ENCODE measurements at regions not wholly inside any gene's neighbourhood (a gene's known extent, or its start where the extent isn't known, plus 50 kb on each side); places are given as distances from the start of the nearest gene placed in this dataset.
A peak's percentile ranks its signal among the peaks of the same experiment; 100 is the strongest.
"Not testable (repeated sequence)": the region's sequence is repeated elsewhere in the genome, so short reads cannot be mapped to it uniquely, and the experiment has no call there.

- DNase-seq = no peak
Measured at GRCh38 chr15:70576696-70577095, 186.7 kb downstream of the UACA start.

- DNase-seq = no peak
Measured at GRCh38 chr15:70576276-70576675, 187.1 kb downstream of the UACA start.

- DNase-seq = no peak
Measured at GRCh38 chr15:70575231-70576226, 187.8 kb downstream of the UACA start.

GRCh38 chr15:70574325-70574724, 189.0 kb downstream of the UACA start:
- DNase-seq = not testable (repeated sequence)

DNA sequence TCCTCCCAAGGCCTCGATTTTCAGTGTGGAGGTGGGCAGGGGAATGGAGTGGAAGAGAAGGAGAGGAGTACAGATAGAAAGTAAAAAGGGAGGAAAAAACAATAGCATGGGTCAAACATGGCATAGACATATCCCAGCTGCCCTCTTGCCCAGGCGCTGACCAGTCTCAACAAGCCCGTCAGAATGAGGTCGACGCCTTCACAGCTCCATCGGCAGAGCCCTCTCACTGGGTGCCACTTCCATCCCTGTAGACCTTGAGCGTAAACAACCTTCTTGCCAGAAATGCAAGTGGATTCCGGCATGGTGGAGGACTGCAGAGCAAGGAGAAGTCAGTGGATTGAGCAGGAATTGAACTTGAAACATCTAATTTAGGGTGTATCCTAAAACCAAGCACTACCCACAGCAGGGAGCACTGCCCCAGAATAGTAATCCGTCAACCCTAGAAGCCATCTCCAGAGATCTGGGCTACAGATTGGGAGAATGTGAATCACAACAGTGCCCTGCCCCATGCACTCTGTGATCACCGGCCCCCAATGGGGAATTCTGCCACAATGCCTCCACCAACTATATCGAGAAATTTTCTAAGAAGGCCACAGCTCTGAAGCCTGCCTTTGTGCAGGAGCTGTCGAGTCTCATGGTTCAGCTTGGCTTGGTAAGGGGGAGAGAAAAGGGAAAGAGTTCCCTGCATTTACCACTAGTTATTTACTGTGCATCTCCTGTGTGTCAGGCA, 190.1 kb downstream of the UACA start:
- DNase-seq = no peak

DNA sequence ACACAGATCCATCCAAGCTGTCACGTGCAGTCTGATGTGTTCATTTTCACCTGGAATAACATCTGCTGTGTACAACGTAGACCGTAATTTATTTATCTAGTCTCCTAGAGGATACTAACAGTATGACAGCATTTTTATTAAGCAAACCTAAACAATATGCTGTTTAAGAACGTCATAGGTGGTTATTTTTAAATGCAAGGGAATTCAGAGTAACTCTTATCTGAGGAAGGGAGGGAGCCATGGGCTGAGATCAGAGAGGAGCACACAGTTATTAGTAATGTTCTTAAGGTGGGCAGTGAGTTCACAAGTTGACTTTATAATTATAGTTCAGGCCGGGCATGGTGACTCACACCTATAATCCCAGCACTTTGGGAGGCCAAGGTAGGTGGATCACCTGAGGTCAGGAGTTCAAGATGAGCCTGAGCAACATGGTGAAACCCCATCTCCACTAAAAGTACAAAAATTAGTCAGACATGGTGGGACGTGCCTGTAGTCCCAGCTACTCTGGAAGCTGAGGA, 193.6 kb downstream of the UACA start:
- DNase-seq = peak; percentile 6

GRCh38 chr15:70569091-70569713, 194.2 kb downstream of the UACA start:
- peak; percentile 82 for DNase-seq

GRCh38 chr15:70566989-70567388, 196.4 kb downstream of the UACA start:
- no peak for DNase-seq

DNA sequence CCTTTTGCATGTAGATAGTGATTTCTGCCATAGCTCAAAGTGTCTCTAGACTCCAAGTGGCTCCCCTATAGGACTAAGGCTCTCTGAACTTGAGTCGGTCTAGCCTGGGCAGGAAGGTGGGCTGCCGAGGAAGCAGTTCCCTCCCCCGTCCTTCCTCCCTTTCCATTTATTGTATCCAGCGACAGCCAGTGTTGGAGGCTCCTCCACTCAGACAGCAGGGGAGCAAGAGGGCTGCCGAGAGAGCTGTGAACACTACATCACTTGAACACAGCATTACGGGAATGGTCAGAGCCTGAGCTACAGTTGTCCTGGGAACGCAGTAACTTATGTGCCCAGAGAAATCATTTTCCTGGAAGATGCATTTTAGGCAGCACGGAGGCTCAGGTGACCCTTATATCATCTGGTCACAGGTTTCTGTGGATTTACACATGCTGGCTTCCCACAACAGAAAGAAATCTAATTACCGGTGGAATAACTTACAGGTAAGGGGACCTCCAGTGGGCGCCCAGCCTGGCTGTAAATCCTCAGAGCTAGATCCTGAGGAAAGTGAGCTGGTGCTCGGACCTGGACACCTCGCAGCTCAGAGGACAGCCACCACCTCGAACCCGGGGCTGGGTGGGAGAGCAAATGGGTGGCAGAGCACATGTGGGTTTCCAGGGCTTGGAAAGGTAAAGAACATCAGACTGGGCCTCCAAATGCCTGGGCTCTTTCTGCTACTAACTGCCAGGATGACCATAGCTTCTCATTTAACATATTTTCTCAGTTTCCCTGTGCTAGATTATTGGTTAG, 197.1 kb downstream of the UACA start:
- DNase-seq = peak; percentile 61

GRCh38 chr15:70563561-70564095, 199.7 kb downstream of the UACA start:
- DNase-seq = no peak

GRCh38 chr15:70562906-70563305, 200.5 kb downstream of the UACA start:
- DNase-seq = no peak

DNA sequence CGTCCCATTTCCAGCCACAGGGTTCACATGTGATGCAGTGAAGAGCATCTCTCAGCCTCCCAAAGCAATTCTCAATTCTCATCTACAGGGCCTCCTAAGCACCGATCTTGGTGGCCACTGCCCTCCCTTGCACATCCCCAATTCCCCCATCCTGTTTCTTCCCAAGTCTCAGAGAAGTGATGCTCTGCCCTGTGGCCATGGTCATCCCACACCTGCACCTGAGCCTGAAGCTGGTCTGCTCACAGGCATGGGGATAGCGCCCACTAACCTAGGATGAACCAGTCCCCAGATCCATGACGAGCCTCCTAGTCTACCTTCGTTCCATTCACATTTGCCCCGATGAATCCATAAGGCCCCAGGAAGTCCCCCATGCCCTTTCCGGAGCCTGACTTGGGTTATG, 201.5 kb downstream of the UACA start:
- no peak for DNase-seq

- no peak for DNase-seq
Measured at GRCh38 chr15:70560617-70561328, 202.6 kb downstream of the UACA start.

DNA sequence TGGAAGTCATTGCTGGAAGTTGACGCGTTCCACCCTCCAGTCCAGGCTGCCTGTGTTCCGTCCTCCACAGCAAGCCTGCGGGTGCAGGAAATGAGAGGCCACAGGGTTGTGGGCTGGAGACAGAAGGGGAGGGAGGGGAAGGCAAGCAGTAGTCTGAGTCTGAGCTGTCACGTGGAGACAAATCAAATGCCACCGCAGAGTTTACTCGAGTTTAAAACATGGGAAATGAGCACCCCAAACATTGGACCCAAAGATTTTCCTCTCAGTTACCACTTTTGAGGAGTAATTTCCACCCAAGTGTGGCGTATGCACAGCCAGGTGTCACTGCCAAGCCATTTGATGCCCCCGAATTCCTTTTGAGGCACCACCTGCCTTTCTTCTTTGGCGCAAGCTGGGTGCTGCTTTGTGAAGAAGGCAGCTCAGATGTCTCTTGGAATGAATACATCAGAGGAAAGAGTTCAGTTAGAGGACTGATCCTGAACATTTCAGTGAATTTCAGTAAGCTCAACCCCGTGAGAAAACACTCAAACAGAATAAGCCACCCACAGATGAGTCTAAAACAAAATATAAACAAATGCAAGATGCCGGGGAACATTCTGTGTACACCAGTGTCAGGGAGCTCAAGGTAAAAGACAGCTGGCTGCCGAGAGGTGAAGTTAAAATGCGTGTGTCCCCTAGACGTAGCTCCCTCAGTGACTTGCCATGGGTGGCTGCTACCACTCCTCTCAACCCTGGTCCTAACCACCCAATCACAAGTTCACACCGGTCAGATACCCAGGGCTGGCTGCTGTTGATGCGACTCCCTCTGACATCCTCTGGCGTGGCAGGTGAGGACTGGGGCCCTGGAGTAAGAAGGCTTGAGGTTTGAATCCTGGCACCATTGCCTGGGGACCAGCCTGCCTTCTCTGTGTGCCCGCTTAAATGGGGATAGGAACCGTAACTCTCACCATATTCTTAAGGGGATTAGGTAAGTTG, 203.8 kb downstream of the UACA start:
- peak; percentile 64 for DNase-seq

GRCh38 chr15:70558406-70559264, 204.7 kb downstream of the UACA start:
- no peak for DNase-seq

DNA sequence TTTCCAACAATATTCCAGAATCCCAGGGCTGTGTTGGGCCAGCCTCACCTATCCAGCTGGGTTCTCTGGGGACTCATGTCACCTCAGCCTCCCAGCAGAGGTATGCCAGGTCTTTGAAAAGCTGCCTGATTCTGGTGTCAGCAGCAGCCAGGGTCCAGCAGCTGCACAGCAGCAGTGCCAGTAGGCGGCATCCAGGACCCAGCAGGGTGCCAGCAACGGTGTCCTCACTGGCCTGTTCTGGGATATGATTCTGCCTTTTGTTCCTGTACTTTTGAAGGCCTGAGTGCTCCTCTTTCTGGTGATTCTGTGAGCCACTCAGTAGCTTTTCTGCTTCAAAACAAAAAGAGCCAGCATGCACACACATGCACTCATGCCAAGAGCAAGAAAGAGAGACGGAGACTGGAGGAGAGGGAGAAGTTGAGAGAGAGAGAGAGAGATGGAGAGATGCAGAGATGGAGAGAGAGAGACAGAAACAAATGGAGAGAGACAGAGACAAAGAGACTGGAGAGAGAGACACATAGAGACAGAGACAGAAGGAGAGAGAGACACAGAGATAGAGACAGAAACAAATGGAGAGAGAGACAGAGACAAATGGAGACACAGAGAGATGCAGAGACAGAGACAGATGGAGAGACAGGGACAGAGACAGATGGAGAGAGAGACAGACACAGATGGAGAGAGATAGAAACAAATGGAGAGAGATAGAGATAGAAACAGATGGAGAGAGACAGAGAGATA, 205.7 kb downstream of the UACA start:
- no peak for DNase-seq

GRCh38 chr15:70556779-70557178, 206.6 kb downstream of the UACA start:
- no peak for DNase-seq

- DNase-seq = no peak
Measured at GRCh38 chr15:70556151-70556741, 207.1 kb downstream of the UACA start.
